Caki2 (cell line): ENCODE measurements at regions not wholly inside any gene's neighbourhood (a gene's known extent, or its start where the extent isn't known, plus 50 kb on each side); places are given as distances from the start of the nearest gene placed in this dataset.
"Not testable (repeated sequence)": the region's sequence is repeated elsewhere in the genome, so short reads cannot be mapped to it uniquely, and the experiment has no call there.

Experiments
- DNase-seq: peaks from one replicate; pipeline ENCODE4 v3.0.0-alpha.2; 2015; ENCODE audit warnings: low read depth
- in situ Hi-C: cut with HindIII; loops from 2 replicates; pipeline ENCODE4 v1.10.0; 2016; ENCODE audit warnings: low sequenced_read_pairs, low pct_unique_long_range_greater_than_20kb, mixed read lengths

- in situ Hi-C loops = no loop called here
- peak; percentile 43 for DNase-seq
Measured at GRCh38 chr10:81116201-81116600, 578.5 kb downstream of the SH2D4B start.

GRCh38 chr10:81116990-81117389 is 579.3 kb downstream of the SH2D4B start:
- in situ Hi-C loops = no loop called here
- peak; percentile 14 for DNase-seq

GRCh38 chr10:81127931-81128330 is 590.2 kb downstream of the SH2D4B start:
- DNase-seq = peak; percentile 62
- in situ Hi-C loops = no loop called here

- in situ Hi-C loops = no loop called here
- no peak for DNase-seq
Measured at GRCh38 chr10:81130014-81130413, 592.3 kb downstream of the SH2D4B start.

- DNase-seq = no peak
- in situ Hi-C loops = no loop called here
Measured at GRCh38 chr10:81135851-81136250, 598.1 kb downstream of the SH2D4B start.

- in situ Hi-C loops = no loop called here
- no peak for DNase-seq
Measured at GRCh38 chr10:81136261-81136660, 598.6 kb downstream of the SH2D4B start.

- no peak for DNase-seq
- in situ Hi-C loops = no loop called here
Measured at GRCh38 chr10:81145975-81146374, 608.3 kb downstream of the SH2D4B start.

- DNase-seq = no peak
- in situ Hi-C loops = no loop called here
Measured at GRCh38 chr10:81146436-81146835, 608.7 kb downstream of the SH2D4B start.

- in situ Hi-C loops = no loop called here
- DNase-seq = no peak
Measured at GRCh38 chr10:81152656-81153055, 615.0 kb downstream of the SH2D4B start.

- DNase-seq = no peak
- in situ Hi-C loops = no loop called here
Measured at GRCh38 chr10:81157681-81158080, 620.0 kb downstream of the SH2D4B start.

- peak; percentile 11 for DNase-seq
- in situ Hi-C loops = no loop called here
Measured at GRCh38 chr10:81177651-81178244, 640.0 kb downstream of the SH2D4B start.

- in situ Hi-C loops = no loop called here
- DNase-seq = no peak
Measured at GRCh38 chr10:81179324-81179723, 641.6 kb downstream of the SH2D4B start.

- in situ Hi-C loops = no loop called here
Measured at GRCh38 chr10:81179805-81180452, 642.2 kb downstream of the SH2D4B start.

GRCh38 chr10:81182296-81182695 is 644.6 kb downstream of the SH2D4B start:
- in situ Hi-C loops = no loop called here
- DNase-seq = no peak

More at GRCh38 chr10:81179805-81180452, 642.2 kb downstream of the SH2D4B start:
- DNase-seq = peak; percentile 12

- in situ Hi-C loops = no loop called here
- DNase-seq = no peak
Measured at GRCh38 chr10:81192221-81192788, 654.6 kb downstream of the SH2D4B start.

GRCh38 chr10:81200801-81201200 is 663.1 kb downstream of the SH2D4B start:
- in situ Hi-C loops = no loop called here
- no peak for DNase-seq

- DNase-seq, in situ Hi-C loops: not testable (repeated sequence)
Measured at GRCh38 chr10:81207359-81207758, 667.6 kb upstream of the NRG3 start.

GRCh38 chr10:81213370-81213769 is 661.6 kb upstream of the NRG3 start:
- DNase-seq = no peak
- in situ Hi-C loops = no loop called here

- DNase-seq = no peak
- in situ Hi-C loops = no loop called here
Measured at GRCh38 chr10:81215498-81215897, 659.5 kb upstream of the NRG3 start.

- in situ Hi-C loops = no loop called here
- DNase-seq = no peak
Measured at GRCh38 chr10:81216949-81217348, 658.0 kb upstream of the NRG3 start.
